CD14-positive monocyte (primary cell): ENCODE measurements at regions not wholly inside any gene's neighbourhood (a gene's known extent, or its start where the extent isn't known, plus 50 kb on each side); places are given as distances from the start of the nearest gene placed in this dataset.
A peak's percentile ranks its signal among the peaks of the same experiment; 100 is the strongest.

Source experiments
- DNase-seq, 3 donors: peaks; one replicate each; pipeline ENCODE4 v3.0.0-alpha.2; 2011 to 2022
- H2AFZ ChIP-seq: 2 replicates; pipeline ENCODE4 v1.6.0; 2012; ENCODE audit warnings: mild to moderate bottlenecking, low read depth, low read length, inconsistent platforms; ENCODE audit not compliant: insufficient read depth, poor library complexity, severe bottlenecking
- H3K27ac ChIP-seq, 2 donors: 1 replicate in 1 of 2; 2 replicates in 1 of 2; pipeline ENCODE4 v1.5.1; 2012 to 2013; ENCODE audit warnings: low read length in 2 of 2, control low read depth in 1 of 2, inconsistent platforms in 1 of 2, low read depth in 1 of 2, mild to moderate bottlenecking in 1 of 2
- H3K27me3 ChIP-seq, 2 donors: one replicate each; pipeline versions ENCODE4 v1.6.0 to v1.6.1; 2011 to 2013; ENCODE audit warnings: low read length in 2 of 2; ENCODE audit not compliant: control insufficient read depth in 2 of 2, insufficient read depth in 2 of 2
- H3K36me3 ChIP-seq, 2 donors: replicated peaks in 1 of 2; 1 replicate in 1 of 2; 2 replicates in 1 of 2; pipeline versions ENCODE4 v1.5.1 to v1.6.1; 2012 to 2013; ENCODE audit warnings: low read length in 2 of 2, control low read depth in 1 of 2, inconsistent platforms in 1 of 2, mild to moderate bottlenecking in 1 of 2; ENCODE audit not compliant: insufficient read depth in 2 of 2, control insufficient read depth in 1 of 2
- H3K4me1 ChIP-seq, 2 donors: 1 replicate in 1 of 2; 2 replicates in 1 of 2; pipeline versions ENCODE4 v1.5.1 to v1.6.1; 2012 to 2013; ENCODE audit warnings: low read length in 2 of 2, control low read depth in 1 of 2, inconsistent platforms in 1 of 2, mild to moderate bottlenecking in 1 of 2, moderate library complexity in 1 of 2; ENCODE audit not compliant: insufficient read depth in 2 of 2, control insufficient read depth in 1 of 2
- H3K4me2 ChIP-seq: replicated peaks from 2 replicates; pipeline ENCODE3; 2012; ENCODE audit warnings: low read length, moderate library complexity, mild to moderate bottlenecking; ENCODE audit not compliant: poor library complexity, severe bottlenecking; ENCODE audit errors: extremely low read depth
- H3K4me3 ChIP-seq, 3 experiments: fragments of 200-600 bp in 1 of 3; sonication (generic) in 1 of 3; replicated peaks in 1 of 3; 1 replicate in 2 of 3; 2 replicates in 1 of 3; pipeline ENCODE4 v1.5.1; 2011 to 2013; ENCODE audit warnings: low read length in 3 of 3, mild to moderate bottlenecking in 3 of 3, control low read depth in 2 of 3, low read depth in 2 of 3, inconsistent platforms in 1 of 3, moderate library complexity in 1 of 3
- H3K79me2 ChIP-seq: 2 replicates; pipeline ENCODE4 v1.6.0; 2012; ENCODE audit warnings: mild to moderate bottlenecking, control low read depth, inconsistent platforms, low read length, moderate library complexity; ENCODE audit not compliant: insufficient read depth
- H3K9ac ChIP-seq: 2 replicates; pipeline ENCODE4 v1.6.0; 2017; ENCODE audit warnings: low read length, mild to moderate bottlenecking; ENCODE audit not compliant: insufficient read depth, poor library complexity, severe bottlenecking
- H3K9me3 ChIP-seq, 2 donors: replicated peaks in 1 of 2; 1 replicate in 1 of 2; 2 replicates in 1 of 2; pipeline versions ENCODE4 v1.5.1 to v1.6.1; 2012 to 2013; ENCODE audit warnings: low read length in 2 of 2, control low read depth in 1 of 2; ENCODE audit not compliant: control insufficient read depth in 1 of 2, insufficient read depth in 1 of 2
- H4K20me1 ChIP-seq: 2 replicates; pipeline ENCODE4 v1.6.0; 2012; ENCODE audit warnings: mild to moderate bottlenecking, low read length, control low read depth, moderate library complexity; ENCODE audit not compliant: insufficient read depth
- H3K27ac Mint-ChIP-seq, 7 donors: one replicate each; pipeline ENCODE4 v1.8.0; 2020; ENCODE audit warnings: mild to moderate bottlenecking in 7 of 7, mixed read lengths in 7 of 7, moderate library complexity in 6 of 7, inconsistent platforms in 2 of 7
- H3K27me3 Mint-ChIP-seq, 3 donors: one replicate each; pipeline ENCODE4 v1.8.0; 2021 to 2022; ENCODE audit warnings: low read depth in 3 of 3, mild to moderate bottlenecking in 3 of 3, mixed read lengths in 3 of 3, moderate library complexity in 3 of 3, inconsistent platforms in 1 of 3
- H3K36me3 Mint-ChIP-seq, 2 donors: one replicate each; pipeline ENCODE4 v1.8.0; 2020; ENCODE audit warnings: mixed read lengths in 2 of 2, inconsistent platforms in 1 of 2, mild to moderate bottlenecking in 1 of 2
- H3K4me1 Mint-ChIP-seq: one replicate; pipeline ENCODE4 v1.8.0; 2020; ENCODE audit warnings: mild to moderate bottlenecking, mixed read lengths
- H3K4me3 Mint-ChIP-seq, 2 donors: one replicate each; pipeline ENCODE4 v1.8.0; 2020; ENCODE audit warnings: mild to moderate bottlenecking in 2 of 2, mixed read lengths in 2 of 2, moderate library complexity in 1 of 2
- H3K9me3 Mint-ChIP-seq, 7 donors: one replicate each; pipeline ENCODE4 v1.8.0; 2020 to 2022; ENCODE audit warnings: mixed read lengths in 7 of 7, mild to moderate bottlenecking in 6 of 7, moderate library complexity in 6 of 7, inconsistent platforms in 2 of 7
- WGBS: methylation state at CpG from one replicate; pipeline ENCODE4 v1.1.5; 2013; ENCODE audit warnings: missing lambda C conversion rate; ENCODE audit not compliant: insufficient coverage; 5-methylcytosine and 5-hydroxymethylcytosine counted together
- intact Hi-C, 2 donors: fragments of 100-400 bp; cut with micrococcal nuclease; formaldehyde crosslinking; loops; one replicate each; pipeline versions ENCODE4 v1.15.0 to v1.15.1; 2023
- TF ChIP-seq, protein P1 (sequence below): fragments of 200-600 bp; IDR thresholded peaks from one replicate; pipeline ENCODE4 v1.8.0; 2022; ENCODE audit warnings: antibody characterized with exemption, mild to moderate bottlenecking

DNA sequence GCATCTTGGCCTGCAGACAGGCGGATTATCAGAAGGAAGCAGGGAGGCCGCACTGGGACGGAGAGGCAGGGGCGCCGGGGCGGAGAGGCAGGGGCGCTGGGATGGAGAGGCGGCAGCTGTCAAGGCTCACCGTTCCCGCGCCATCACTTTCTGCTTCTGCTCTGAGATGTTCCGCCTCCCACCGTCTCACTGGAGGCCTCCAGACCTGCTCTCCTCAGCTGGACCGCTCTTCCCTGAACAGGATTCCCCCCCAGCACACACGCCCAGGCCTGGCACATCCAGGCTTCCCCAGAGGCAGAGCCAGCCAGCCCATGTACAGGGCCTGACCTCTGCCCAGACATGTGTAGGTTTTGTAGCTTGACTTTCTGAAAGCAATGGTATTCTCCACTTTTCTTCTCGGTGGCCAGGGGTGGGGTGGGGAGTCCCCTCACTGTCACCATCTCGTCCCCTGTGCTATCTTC lies 84.1 kb downstream of the RIPK4 start:
- peaks cover 0 to 2% (median 0%) of the 10 kb centered on the region in 7 donors for H3K9me3 Mint-ChIP-seq
- Histone ChIP-seq H3K27ac (no peak overlapping the region), H3K4me3 (no peak overlapping the region)

DNA sequence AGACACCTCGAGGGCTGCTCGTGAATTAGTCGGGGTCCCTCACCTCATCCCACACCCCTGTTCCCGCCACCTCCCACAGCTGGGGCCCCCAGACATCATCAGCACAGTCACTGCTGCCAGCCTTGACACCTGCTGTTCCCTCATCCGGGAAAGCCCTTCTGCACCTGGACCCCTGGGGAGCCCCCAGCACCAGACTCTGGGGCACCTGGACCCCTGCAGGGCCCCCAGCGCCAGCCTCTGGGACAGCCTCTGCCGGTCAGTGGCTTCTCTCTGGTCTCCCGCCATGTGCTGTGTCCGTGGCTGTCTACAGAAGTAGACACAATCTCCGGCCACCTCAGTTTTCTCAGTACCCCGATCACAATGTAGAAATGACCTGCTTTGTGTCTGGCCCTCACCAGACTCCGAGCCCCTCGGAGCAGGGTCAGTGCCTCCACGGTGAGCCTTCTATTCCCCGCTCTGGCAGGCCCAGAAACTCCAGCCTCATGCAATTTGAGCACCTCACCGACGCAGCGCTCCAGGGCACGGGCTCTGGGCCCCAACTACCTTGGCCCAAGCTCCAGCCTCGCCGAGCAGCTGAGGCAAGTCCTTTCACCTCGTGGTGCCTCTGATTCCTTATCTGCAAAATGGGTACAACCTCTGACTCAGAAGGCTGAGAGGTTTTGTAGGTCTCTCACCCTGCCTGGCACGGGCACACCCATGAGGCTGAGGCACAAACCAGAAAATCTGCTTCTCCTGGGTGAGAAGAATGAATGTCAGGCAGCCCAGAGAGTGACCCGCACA lies 84.7 kb downstream of the RIPK4 start:
- Mint-ChIP-seq H3K27me3 (peaks cover 3 to 10% (median 4%) of the 10 kb centered on the region in 3 donors), H3K27ac (peak overlapping the region in 2 of 7 donors; percentile 26 to 63)
- 94% methylated on average over 24 of the region's 24 CpGs for WGBS

More for the DNA sequence above, 84.1 kb downstream of the RIPK4 start:
- no peak for DNase-seq
- H3K9me3 ChIP-seq = no peaks in the 10 kb centered on the region
- Mint-ChIP-seq H3K36me3 (no peaks in the 10 kb centered on the region), H3K4me1 (peaks cover 29% of the 10 kb centered on the region), H3K4me3 (no peak overlapping the region), H3K27ac (peak overlapping the region in 1 of 7 donors; percentile 76), H3K27me3 (peaks cover 1 to 8% (median 2%) of the 10 kb centered on the region in 3 donors)
- no peak overlapping the region for H3K9ac ChIP-seq
- H2AFZ ChIP-seq = no peak overlapping the region
- intact Hi-C loops = no loop called here
- no peak overlapping the region for H3K4me2 ChIP-seq
- peaks cover 22 to 26% of the 10 kb centered on the region in 2 donors for H3K4me1 ChIP-seq
- no peaks in the 10 kb centered on the region for H3K27me3 ChIP-seq
- TF ChIP-seq, protein P1, sequence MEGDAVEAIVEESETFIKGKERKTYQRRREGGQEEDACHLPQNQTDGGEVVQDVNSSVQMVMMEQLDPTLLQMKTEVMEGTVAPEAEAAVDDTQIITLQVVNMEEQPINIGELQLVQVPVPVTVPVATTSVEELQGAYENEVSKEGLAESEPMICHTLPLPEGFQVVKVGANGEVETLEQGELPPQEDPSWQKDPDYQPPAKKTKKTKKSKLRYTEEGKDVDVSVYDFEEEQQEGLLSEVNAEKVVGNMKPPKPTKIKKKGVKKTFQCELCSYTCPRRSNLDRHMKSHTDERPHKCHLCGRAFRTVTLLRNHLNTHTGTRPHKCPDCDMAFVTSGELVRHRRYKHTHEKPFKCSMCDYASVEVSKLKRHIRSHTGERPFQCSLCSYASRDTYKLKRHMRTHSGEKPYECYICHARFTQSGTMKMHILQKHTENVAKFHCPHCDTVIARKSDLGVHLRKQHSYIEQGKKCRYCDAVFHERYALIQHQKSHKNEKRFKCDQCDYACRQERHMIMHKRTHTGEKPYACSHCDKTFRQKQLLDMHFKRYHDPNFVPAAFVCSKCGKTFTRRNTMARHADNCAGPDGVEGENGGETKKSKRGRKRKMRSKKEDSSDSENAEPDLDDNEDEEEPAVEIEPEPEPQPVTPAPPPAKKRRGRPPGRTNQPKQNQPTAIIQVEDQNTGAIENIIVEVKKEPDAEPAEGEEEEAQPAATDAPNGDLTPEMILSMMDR = no peak
- H3K36me3 ChIP-seq = no peaks in the 10 kb centered on the region
- no peaks in the 10 kb centered on the region for H3K79me2 ChIP-seq
- no peaks in the 10 kb centered on the region for H4K20me1 ChIP-seq
- WGBS = 84% methylated on average over 8 of the region's 17 CpGs

More for the DNA sequence above, 84.7 kb downstream of the RIPK4 start:
- no peak for DNase-seq
- Histone ChIP-seq H3K27ac (no peak overlapping the region), H4K20me1 (no peaks in the 10 kb centered on the region), H3K36me3 (no peaks in the 10 kb centered on the region), H3K4me1 (peaks cover 22 to 28% of the 10 kb centered on the region in 2 donors), H3K27me3 (no peaks in the 10 kb centered on the region), H3K4me2 (no peak overlapping the region), H2AFZ (no peak overlapping the region), H3K79me2 (no peaks in the 10 kb centered on the region), H3K9me3 (no peaks in the 10 kb centered on the region), H3K4me3 (no peak overlapping the region), H3K9ac (no peak overlapping the region)
- Mint-ChIP-seq H3K4me3 (peak overlapping the region in 1 of 2 donors; percentile 23), H3K4me1 (peaks cover 31% of the 10 kb centered on the region), H3K36me3 (no peaks in the 10 kb centered on the region), H3K9me3 (peaks cover 0 to 2% (median 0%) of the 10 kb centered on the region in 7 donors)
- intact Hi-C loops = no loop called here
- TF ChIP-seq, protein P1 = no peak
